ENCODE measurements at regions not wholly inside any gene's neighbourhood (a gene's known extent, or its start where the extent isn't known, plus 50 kb on each side); places are given as distances from the start of the nearest gene placed in this dataset.

- no peak for TF ChIP-seq ZBTB33 (IDR thresholded peaks at IDR 0.05; ENCODE audit: extremely low read depth, insufficient replicate concordance, low read length)
Measured at GRCh38 chr3:56980798-56981390, 79.6 kb upstream of the SPATA12 start (continued).

- H3K36me3 ChIP-seq (ENCODE audit: control insufficient read depth in 1 of 2, insufficient read depth in 2 of 2, low read length in 2 of 2), result no peaks in the 10 kb centered on the region
Measured at GRCh38 chr3:56980243-56980642, 80.2 kb upstream of the SPATA12 start.

More at GRCh38 chr3:56980243-56980642, 80.2 kb upstream of the SPATA12 start:
- no peak overlapping the region for H3K27ac ChIP-seq (ENCODE audit: low read depth, low read length)
- no peaks in the 10 kb centered on the region for H3K79me2 ChIP-seq (ENCODE audit: insufficient read depth, low read length)
- no peaks in the 10 kb centered on the region for H3K9me3 ChIP-seq (ENCODE audit: control insufficient read depth in 1 of 2, insufficient read depth in 1 of 2, low read depth in 1 of 2, low read length in 2 of 2)
- ATAC-seq (no peak), DNase-seq (ENCODE audit: low read depth, low spot score) (no peak)
- H2AFZ ChIP-seq (ENCODE audit: low read depth, low read length, poor library complexity, severe bottlenecking), result no peak overlapping the region
- CTCF ChIA-PET, result no interaction called here
- TF ChIP-seq EGR1 (IDR thresholded peaks at IDR 0.05; ENCODE audit: low read depth) (no peak), ATF3 (IDR thresholded peaks at IDR 0.05) (no peak), YY1 (IDR thresholded peaks at IDR 0.05; ENCODE audit: extremely low read depth, insufficient replicate concordance, low read depth, low read length) (no peak), ZNF274 (IDR thresholded peaks at IDR 0.05; ENCODE audit: low read depth, low read length) (no peak)
- TF ChIP-seq, protein P1, sequence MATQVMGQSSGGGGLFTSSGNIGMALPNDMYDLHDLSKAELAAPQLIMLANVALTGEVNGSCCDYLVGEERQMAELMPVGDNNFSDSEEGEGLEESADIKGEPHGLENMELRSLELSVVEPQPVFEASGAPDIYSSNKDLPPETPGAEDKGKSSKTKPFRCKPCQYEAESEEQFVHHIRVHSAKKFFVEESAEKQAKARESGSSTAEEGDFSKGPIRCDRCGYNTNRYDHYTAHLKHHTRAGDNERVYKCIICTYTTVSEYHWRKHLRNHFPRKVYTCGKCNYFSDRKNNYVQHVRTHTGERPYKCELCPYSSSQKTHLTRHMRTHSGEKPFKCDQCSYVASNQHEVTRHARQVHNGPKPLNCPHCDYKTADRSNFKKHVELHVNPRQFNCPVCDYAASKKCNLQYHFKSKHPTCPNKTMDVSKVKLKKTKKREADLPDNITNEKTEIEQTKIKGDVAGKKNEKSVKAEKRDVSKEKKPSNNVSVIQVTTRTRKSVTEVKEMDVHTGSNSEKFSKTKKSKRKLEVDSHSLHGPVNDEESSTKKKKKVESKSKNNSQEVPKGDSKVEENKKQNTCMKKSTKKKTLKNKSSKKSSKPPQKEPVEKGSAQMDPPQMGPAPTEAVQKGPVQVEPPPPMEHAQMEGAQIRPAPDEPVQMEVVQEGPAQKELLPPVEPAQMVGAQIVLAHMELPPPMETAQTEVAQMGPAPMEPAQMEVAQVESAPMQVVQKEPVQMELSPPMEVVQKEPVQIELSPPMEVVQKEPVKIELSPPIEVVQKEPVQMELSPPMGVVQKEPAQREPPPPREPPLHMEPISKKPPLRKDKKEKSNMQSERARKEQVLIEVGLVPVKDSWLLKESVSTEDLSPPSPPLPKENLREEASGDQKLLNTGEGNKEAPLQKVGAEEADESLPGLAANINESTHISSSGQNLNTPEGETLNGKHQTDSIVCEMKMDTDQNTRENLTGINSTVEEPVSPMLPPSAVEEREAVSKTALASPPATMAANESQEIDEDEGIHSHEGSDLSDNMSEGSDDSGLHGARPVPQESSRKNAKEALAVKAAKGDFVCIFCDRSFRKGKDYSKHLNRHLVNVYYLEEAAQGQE (IDR thresholded peaks at IDR 0.05; ENCODE audit: low read depth), result no peak
- peaks cover 7 to 18% of the 10 kb centered on the region in 2 experiments; a peak in 3 of 4 replicates for H3K4me1 ChIP-seq (ENCODE audit: control insufficient read depth in 1 of 2, insufficient read depth in 2 of 2, low read length in 2 of 2)
- intact Hi-C loops (cut with micrococcal nuclease), result loop anchor here (5.0 kb wide), 1 partner anchor 123 kb away; no protein-coding TSS in a partner anchor
- H3K9ac ChIP-seq (ENCODE audit: low read length), result no peak overlapping the region
- H3K4me3 ChIP-seq (replicated peaks in 1 of 2; ENCODE audit: low read depth in 1 of 2, low read length in 2 of 2), result no peak overlapping the region
- RAD21 ChIA-PET (ENCODE audit: low non-redundant PET in 1 of 2, low total read pairs in 2 of 2, uncharacterized antibody in 2 of 2, unreplicated experiment in 2 of 2), result no interaction called here
- peak overlapping the region; percentile 29 for H3K4me2 ChIP-seq (ENCODE audit: low read length)
- H4K20me1 ChIP-seq (ENCODE audit: insufficient read depth), result no peaks in the 10 kb centered on the region
- no peaks in the 10 kb centered on the region for H3K9me2 ChIP-seq (ENCODE audit: insufficient read depth)
- no peaks in the 10 kb centered on the region for H3K27me3 ChIP-seq (ENCODE audit: insufficient read depth, low read length)
- no TSS peak for BruUV-seq (replicated peaks)
- POLR2A ChIA-PET, result no interaction called here

All from HCT116 (cell line).